ENCODE measurements at regions not wholly inside any gene's neighbourhood (a gene's known extent, or its start where the extent isn't known, plus 50 kb on each side); places are given as distances from the start of the nearest gene placed in this dataset.

- H3K9me3 ChIP-seq: 0 out of 2 replicates have a peak, but pooled peaks cover 8% of the 10 kb centered on the region
- Mint-ChIP-seq H3K36me3 (ENCODE audit: insufficient read depth, unreplicated experiment) (no peaks in the 10 kb centered on the region), H3K27me3 (ENCODE audit: insufficient read depth, unreplicated experiment) (no peaks in the 10 kb centered on the region), H3K9me3 (ENCODE audit: unreplicated experiment) (peaks cover 21% of the 10 kb centered on the region), H3K4me3 (ENCODE audit: unreplicated experiment) (no peak overlapping the region), H3K27ac (ENCODE audit: unreplicated experiment) (no peak overlapping the region), H3K4me1 (ENCODE audit: low read depth, unreplicated experiment) (no peaks in the 10 kb centered on the region)
- POLR2A ChIA-PET: no interaction called here
- H3K4me1 ChIP-seq: no peaks in the 10 kb centered on the region
- CTCF ChIA-PET: no interaction called here
- no peak overlapping the region for H3K4me3 ChIP-seq (ENCODE audit: low read depth, low read length)
- no TSS peak for BruUV-seq (replicated peaks)
- H3K27me3 ChIP-seq (replicated peaks; ENCODE audit: control insufficient read depth, insufficient read depth, low read length): no peaks in the 10 kb centered on the region
- H3K36me3 ChIP-seq (ENCODE audit: control insufficient read depth, insufficient read depth, low read length): no peaks in the 10 kb centered on the region
- intact Hi-C loops (cut with micrococcal nuclease; ENCODE audit: unreplicated experiment): no loop called here
- no peak for DNase-seq
- no peak for TF ChIP-seq CTCF (IDR thresholded peaks at IDR 0.05; ENCODE audit: insufficient read depth in 1 of 2, low read depth in 1 of 2, low read length in 1 of 2, severe bottlenecking in 1 of 2, unreplicated experiment in 1 of 2)
Measured at GRCh38 chr3:180223268-180223667, 186.5 kb upstream of the PEX5L start.

GRCh38 chr3:180229113-180229512, 192.4 kb upstream of the PEX5L start:
- ChIA-PET CTCF (no interaction called here), POLR2A (no interaction called here)
- intact Hi-C loops (cut with micrococcal nuclease; ENCODE audit: unreplicated experiment): no loop called here
- Mint-ChIP-seq H3K4me3 (ENCODE audit: unreplicated experiment) (no peak overlapping the region), H3K9me3 (ENCODE audit: unreplicated experiment) (peaks cover 32% of the 10 kb centered on the region), H3K27me3 (ENCODE audit: insufficient read depth, unreplicated experiment) (no peaks in the 10 kb centered on the region), H3K36me3 (ENCODE audit: insufficient read depth, unreplicated experiment) (no peaks in the 10 kb centered on the region), H3K4me1 (ENCODE audit: low read depth, unreplicated experiment) (no peaks in the 10 kb centered on the region), H3K27ac (ENCODE audit: unreplicated experiment) (no peak overlapping the region)
- no peaks in the 10 kb centered on the region for H3K4me1 ChIP-seq
- no peaks in the 10 kb centered on the region for H3K36me3 ChIP-seq (ENCODE audit: control insufficient read depth, insufficient read depth, low read length)
- no TSS peak for BruUV-seq (replicated peaks)
- DNase-seq: peak in 1 of 2 experiments; percentile 4
- TF ChIP-seq CTCF (IDR thresholded peaks at IDR 0.05; ENCODE audit: insufficient read depth in 1 of 2, low read depth in 1 of 2, low read length in 1 of 2, severe bottlenecking in 1 of 2, unreplicated experiment in 1 of 2): no peak
- no peaks in the 10 kb centered on the region for H3K27me3 ChIP-seq (replicated peaks; ENCODE audit: control insufficient read depth, insufficient read depth, low read length)
- peaks cover 9% of the 10 kb centered on the region for H3K9me3 ChIP-seq
- no peak overlapping the region for H3K4me3 ChIP-seq (ENCODE audit: low read depth, low read length)

- no TSS peak for BruUV-seq (replicated peaks)
- peaks cover 6% of the 10 kb centered on the region for H3K9me3 Mint-ChIP-seq (ENCODE audit: unreplicated experiment)
- intact Hi-C loops (cut with micrococcal nuclease; ENCODE audit: unreplicated experiment): no loop called here
- no peak for DNase-seq
- H3K4me3 Mint-ChIP-seq (ENCODE audit: unreplicated experiment): no peak overlapping the region
- CTCF ChIA-PET: no interaction called here
- Histone ChIP-seq H3K9me3 (no peaks in the 10 kb centered on the region), H3K4me3 (ENCODE audit: low read depth, low read length) (no peak overlapping the region), H3K4me1 (no peaks in the 10 kb centered on the region), H3K27me3 (replicated peaks; ENCODE audit: control insufficient read depth, insufficient read depth, low read length) (no peaks in the 10 kb centered on the region), H3K36me3 (ENCODE audit: control insufficient read depth, insufficient read depth, low read length) (no peaks in the 10 kb centered on the region)
- no peaks in the 10 kb centered on the region for H3K36me3 Mint-ChIP-seq (ENCODE audit: insufficient read depth, unreplicated experiment)
- H3K27ac Mint-ChIP-seq (ENCODE audit: unreplicated experiment): no peak overlapping the region
- POLR2A ChIA-PET: no interaction called here
- no peak for TF ChIP-seq CTCF (IDR thresholded peaks at IDR 0.05; ENCODE audit: insufficient read depth in 1 of 2, low read depth in 1 of 2, low read length in 1 of 2, severe bottlenecking in 1 of 2, unreplicated experiment in 1 of 2)
- no peaks in the 10 kb centered on the region for H3K4me1 Mint-ChIP-seq (ENCODE audit: low read depth, unreplicated experiment)
- H3K27me3 Mint-ChIP-seq (ENCODE audit: insufficient read depth, unreplicated experiment): no peaks in the 10 kb centered on the region
Measured at GRCh38 chr3:180239939-180240338, 203.2 kb upstream of the PEX5L start.

Data from Caco-2 (cell line).